ENCODE measurements at regions not wholly inside any gene's neighbourhood (a gene's known extent, or its start where the extent isn't known, plus 50 kb on each side); places are given as distances from the start of the nearest gene placed in this dataset.

DNA sequence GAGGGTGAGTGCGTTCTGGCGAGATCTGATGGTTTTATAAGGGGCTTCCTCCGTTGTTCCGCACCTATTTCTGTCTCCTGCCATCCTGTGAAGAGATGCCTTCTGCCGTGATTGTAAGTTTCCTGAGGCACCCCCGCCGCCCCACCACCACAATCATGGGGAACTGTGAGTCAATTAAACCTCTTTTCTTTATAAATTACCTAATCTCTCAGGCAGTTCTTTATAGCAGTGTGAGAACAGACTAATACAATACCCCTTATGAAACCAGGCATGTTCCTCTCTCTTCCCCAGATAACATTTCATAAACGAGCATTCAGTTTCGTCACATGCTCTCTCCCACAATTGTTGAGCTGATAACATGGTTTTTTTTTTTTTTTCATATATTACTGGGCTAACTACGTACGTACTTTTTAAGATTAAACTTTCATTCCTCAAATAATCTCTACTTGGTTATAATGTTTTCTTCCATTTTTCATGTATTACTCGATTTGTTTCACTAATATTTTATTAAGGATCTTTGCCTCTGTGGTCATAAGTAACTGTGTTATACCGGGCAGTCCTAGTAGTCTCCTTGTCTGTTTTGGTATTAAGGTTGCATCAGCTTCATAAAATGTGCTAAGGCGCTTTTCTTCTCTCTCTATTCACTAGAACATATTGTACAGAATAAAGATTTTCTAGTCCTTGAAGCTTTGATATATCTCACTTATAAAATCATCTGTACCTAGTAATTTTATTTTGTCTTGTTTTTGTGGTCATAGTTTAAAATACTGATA, 64.9 kb upstream of the MVB12B start:
- no peaks in the 10 kb centered on the region for H3K36me3 Mint-ChIP-seq
- H3K4me1 Mint-ChIP-seq: peaks cover 6% of the 10 kb centered on the region
- no peak for ATAC-seq (ENCODE audit: low read depth)
- no peak overlapping the region for H3K4me3 Mint-ChIP-seq
- H3K27me3 Mint-ChIP-seq: peaks cover 63% of the 10 kb centered on the region
- H3K9me3 Mint-ChIP-seq: no peaks in the 10 kb centered on the region
- POLR2A ChIA-PET: no interaction called here
- H3K27ac Mint-ChIP-seq: no peak overlapping the region
- no peak for DNase-seq

DNA sequence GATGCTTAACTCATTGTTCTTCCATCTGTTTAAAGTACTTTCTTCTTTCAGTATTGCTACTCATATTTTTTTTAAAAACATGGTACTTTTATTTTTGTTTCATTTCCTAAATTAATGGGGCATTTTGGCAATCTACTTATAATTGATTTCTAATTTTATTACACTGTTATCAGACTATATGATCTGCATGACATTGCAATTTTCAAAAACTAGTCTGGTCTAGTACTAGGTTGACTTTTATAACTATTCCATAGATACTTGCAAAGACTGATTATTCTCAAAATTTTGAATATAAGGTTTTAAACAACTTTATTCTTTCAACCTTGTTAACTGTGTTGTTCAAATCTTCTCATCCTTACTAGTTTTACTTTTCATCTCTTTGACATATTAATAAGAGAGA, 63.9 kb upstream of the MVB12B start:
- Mint-ChIP-seq H3K36me3 (no peaks in the 10 kb centered on the region), H3K4me3 (no peak overlapping the region), H3K27ac (no peak overlapping the region), H3K9me3 (no peaks in the 10 kb centered on the region), H3K4me1 (peaks cover 6% of the 10 kb centered on the region), H3K27me3 (peaks cover 53% of the 10 kb centered on the region)
- POLR2A ChIA-PET: no interaction called here
- ATAC-seq (ENCODE audit: low read depth) (no peak), DNase-seq (no peak)

DNA sequence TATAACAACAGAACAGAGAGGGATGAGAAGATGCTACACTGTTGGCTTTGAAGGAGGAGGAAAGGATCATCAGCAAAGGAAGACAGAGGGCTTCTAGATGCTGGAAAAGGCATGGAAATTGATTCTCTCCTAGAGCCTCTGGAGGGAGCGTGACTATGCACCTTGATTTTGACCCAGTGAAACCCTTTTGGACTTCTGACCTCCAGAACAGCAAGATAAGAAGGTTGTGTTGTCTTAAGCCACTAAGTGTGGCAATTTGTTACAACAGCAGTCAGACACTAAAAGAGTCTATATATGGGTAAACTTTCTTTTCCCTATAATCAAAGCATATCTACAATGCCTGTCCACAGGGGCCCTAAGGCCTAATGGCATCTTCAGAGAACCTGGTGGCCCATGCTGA, 56.1 kb upstream of the MVB12B start:
- H3K36me3 Mint-ChIP-seq: no peaks in the 10 kb centered on the region
- no peak overlapping the region for H3K4me3 Mint-ChIP-seq
- peaks cover 8% of the 10 kb centered on the region for H3K27me3 Mint-ChIP-seq
- no peaks in the 10 kb centered on the region for H3K4me1 Mint-ChIP-seq
- POLR2A ChIA-PET: no interaction called here
- peaks cover 2% of the 10 kb centered on the region for H3K9me3 Mint-ChIP-seq
- no peak for ATAC-seq (ENCODE audit: low read depth)
- DNase-seq: no peak
- no peak overlapping the region for H3K27ac Mint-ChIP-seq

DNA sequence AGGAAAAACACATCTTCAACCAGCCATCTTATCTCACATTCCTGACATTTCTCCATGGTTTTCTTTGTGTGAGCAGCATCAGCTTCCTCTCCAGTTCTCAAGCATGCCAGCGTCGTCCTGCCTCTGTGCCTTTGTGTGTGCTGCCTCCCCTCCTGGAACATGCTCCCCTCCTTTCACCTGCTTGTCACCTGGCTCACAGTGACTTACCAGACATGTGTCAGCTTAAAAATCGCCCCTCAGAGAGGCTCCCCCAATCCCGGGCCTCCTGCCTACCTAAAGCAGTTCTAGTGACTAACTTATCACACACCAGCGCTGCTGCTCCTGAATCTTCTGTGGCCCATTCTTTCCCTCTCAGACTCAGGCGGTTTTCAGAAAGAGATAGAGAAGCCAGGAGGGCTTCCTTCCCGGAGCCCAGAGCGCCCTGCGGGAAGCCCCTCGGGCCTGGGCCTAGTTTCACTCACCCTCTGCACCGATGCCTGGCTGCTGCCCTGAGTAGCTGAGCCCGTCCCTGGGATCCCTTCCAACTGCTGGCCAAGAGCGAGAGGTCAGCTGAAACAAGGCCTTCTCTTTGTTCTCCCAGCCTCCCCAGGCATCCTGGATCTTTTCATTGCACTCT, 51.1 kb upstream of the MVB12B start:
- H3K9me3 Mint-ChIP-seq: peaks cover 4% of the 10 kb centered on the region
- H3K27ac Mint-ChIP-seq: no peak overlapping the region
- H3K36me3 Mint-ChIP-seq: no peaks in the 10 kb centered on the region
- DNase-seq (no peak), ATAC-seq (ENCODE audit: low read depth) (no peak)
- H3K4me3 Mint-ChIP-seq: no peak overlapping the region
- POLR2A ChIA-PET: no interaction called here
- H3K4me1 Mint-ChIP-seq: no peaks in the 10 kb centered on the region
- peaks cover 18% of the 10 kb centered on the region for H3K27me3 Mint-ChIP-seq

DNA sequence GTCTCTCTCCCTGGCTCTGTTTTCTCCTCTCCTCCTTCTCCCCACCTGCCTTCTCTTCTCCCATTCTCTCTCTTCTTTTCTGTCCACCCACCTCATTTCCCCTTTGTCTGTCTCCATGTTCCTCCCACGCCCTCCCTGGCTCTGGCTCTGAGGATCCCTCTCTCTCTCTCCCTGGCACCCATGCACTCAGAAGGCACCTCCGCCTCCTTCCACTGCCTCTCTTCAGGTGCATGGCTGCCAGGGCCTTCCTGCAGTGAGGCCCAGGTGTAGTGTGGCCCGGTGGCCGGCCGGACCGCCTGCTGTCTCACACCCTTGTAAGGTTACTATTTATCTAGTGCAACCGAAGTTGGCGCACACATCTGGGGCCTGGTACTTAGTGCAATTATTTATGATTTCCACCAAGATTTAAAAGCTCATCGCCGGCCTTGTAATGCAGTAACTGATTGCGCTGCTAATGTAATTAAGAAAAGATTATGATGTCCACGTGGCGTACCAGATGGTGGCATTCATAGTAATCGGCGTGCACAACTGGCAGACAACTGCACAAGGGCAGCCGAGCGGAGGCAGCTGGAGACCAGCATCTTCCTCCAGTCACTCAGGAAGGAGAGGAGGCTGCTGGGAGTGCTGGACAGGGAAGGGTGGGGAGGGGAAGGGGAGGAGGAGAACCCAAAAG, 50.4 kb upstream of the MVB12B start:
- Mint-ChIP-seq H3K4me1 (no peaks in the 10 kb centered on the region), H3K36me3 (no peaks in the 10 kb centered on the region), H3K9me3 (peaks cover 4% of the 10 kb centered on the region), H3K4me3 (no peak overlapping the region), H3K27ac (no peak overlapping the region), H3K27me3 (peaks cover 18% of the 10 kb centered on the region)
- ATAC-seq (ENCODE audit: low read depth): no peak
- no peak for DNase-seq
- POLR2A ChIA-PET: no interaction called here

Measured in activated naive CD8-positive, alpha-beta T cell treated with anti-CD3 and anti-CD28 coated beads, Interleukin-2, amount 10 ng/mL, durations not matched to agents 7 days and 5 days (primary cell).